PFSK-1 (cell line): ENCODE measurements at regions not wholly inside any gene's neighbourhood (a gene's known extent, or its start where the extent isn't known, plus 50 kb on each side); places are given as distances from the start of the nearest gene placed in this dataset.

Source experiments
- TAF1 ChIP-seq: IDR thresholded peaks from 2 replicates; pipeline ENCODE4 v1.6.1; 2012; ENCODE audit warnings: low read length, control low read depth, borderline replicate concordance; ENCODE audit not compliant: insufficient read depth
- TF ChIP-seq, protein P1 (sequence below), 2 experiments: IDR thresholded peaks; 2 replicates each; pipeline versions ENCODE4 v1.6.1 to v1.8.0; 2011 to 2012; ENCODE audit warnings: low read depth in 2 of 2, low read length in 2 of 2, control low read depth in 1 of 2, inconsistent platforms in 1 of 2, mild to moderate bottlenecking in 1 of 2, moderate library complexity in 1 of 2; ENCODE audit not compliant: insufficient read depth in 1 of 2

DNA sequence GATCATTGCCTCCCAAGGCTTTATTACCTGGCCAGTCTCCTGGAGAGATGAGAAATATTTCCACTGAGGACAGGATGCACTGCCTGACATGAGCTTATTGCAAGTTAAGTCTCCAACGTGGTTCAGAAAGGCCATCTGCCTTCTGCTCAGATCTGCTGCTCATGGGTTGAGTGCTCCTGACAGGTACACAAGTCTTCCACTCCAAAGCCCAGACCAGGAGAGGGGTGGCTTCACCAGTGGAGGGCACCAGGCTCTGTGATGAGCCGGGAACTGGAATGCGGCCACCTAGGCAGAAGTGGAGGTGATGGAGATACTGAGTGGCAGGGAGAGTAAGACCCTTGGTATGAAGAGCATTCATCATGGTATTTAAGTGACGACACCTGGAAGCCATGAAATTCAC is 79.5 kb upstream of the IRF2 start:
- TF ChIP-seq TAF1: no peak
- TF ChIP-seq, protein P1, sequence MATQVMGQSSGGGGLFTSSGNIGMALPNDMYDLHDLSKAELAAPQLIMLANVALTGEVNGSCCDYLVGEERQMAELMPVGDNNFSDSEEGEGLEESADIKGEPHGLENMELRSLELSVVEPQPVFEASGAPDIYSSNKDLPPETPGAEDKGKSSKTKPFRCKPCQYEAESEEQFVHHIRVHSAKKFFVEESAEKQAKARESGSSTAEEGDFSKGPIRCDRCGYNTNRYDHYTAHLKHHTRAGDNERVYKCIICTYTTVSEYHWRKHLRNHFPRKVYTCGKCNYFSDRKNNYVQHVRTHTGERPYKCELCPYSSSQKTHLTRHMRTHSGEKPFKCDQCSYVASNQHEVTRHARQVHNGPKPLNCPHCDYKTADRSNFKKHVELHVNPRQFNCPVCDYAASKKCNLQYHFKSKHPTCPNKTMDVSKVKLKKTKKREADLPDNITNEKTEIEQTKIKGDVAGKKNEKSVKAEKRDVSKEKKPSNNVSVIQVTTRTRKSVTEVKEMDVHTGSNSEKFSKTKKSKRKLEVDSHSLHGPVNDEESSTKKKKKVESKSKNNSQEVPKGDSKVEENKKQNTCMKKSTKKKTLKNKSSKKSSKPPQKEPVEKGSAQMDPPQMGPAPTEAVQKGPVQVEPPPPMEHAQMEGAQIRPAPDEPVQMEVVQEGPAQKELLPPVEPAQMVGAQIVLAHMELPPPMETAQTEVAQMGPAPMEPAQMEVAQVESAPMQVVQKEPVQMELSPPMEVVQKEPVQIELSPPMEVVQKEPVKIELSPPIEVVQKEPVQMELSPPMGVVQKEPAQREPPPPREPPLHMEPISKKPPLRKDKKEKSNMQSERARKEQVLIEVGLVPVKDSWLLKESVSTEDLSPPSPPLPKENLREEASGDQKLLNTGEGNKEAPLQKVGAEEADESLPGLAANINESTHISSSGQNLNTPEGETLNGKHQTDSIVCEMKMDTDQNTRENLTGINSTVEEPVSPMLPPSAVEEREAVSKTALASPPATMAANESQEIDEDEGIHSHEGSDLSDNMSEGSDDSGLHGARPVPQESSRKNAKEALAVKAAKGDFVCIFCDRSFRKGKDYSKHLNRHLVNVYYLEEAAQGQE (IDR thresholded peaks at IDR 0.05; ENCODE audit: insufficient read depth in 1 of 2, low read depth in 2 of 2, low read length in 2 of 2): no peak
